ENCODE measurements at regions not wholly inside any gene's neighbourhood (a gene's known extent, or its start where the extent isn't known, plus 50 kb on each side); places are given as distances from the start of the nearest gene placed in this dataset.

- ATAC-seq, result no peak
Measured at GRCh38 chr7:30212701-30213111, 71.7 kb upstream of the ZNRF2 start.

GRCh38 chr7:30213637-30214036, 70.8 kb upstream of the ZNRF2 start:
- ATAC-seq, result no peak

GRCh38 chr7:30214651-30215137, 69.7 kb upstream of the ZNRF2 start:
- no peak for ATAC-seq

- ATAC-seq, result no peak
Measured at GRCh38 chr7:30221764-30222163, 62.6 kb upstream of the ZNRF2 start.

- no peak for ATAC-seq
Measured at GRCh38 chr7:30222515-30223215, 61.7 kb upstream of the ZNRF2 start.

- no peak for ATAC-seq
Measured at GRCh38 chr7:30223896-30224295, 60.5 kb upstream of the ZNRF2 start.

GRCh38 chr7:30224511-30225062, 59.8 kb upstream of the ZNRF2 start:
- ATAC-seq, result peak in 1 of 2 donors; percentile 42

GRCh38 chr7:30225863-30226613, 58.4 kb upstream of the ZNRF2 start:
- ATAC-seq, result peak; percentile 75 to 77

GRCh38 chr7:30226614-30227268, 57.7 kb upstream of the ZNRF2 start:
- ATAC-seq, result no peak

GRCh38 chr7:30231271-30231670, 53.1 kb upstream of the ZNRF2 start:
- ATAC-seq, result no peak

GRCh38 chr7:30232391-30232790, 52.0 kb upstream of the ZNRF2 start:
- ATAC-seq, result no peak

Data from activated CD4-positive, CD25-positive, alpha-beta regulatory T cell treated with anti-CD3 and anti-CD28 coated beads, Interleukin-2, amount 50 U/mL, for 24 hours (primary cell).